ENCODE measurements at regions not wholly inside any gene's neighbourhood (a gene's known extent, or its start where the extent isn't known, plus 50 kb on each side); places are given as distances from the start of the nearest gene placed in this dataset.

- Histone ChIP-seq H3K4me3 (no peak overlapping the region), H3K27me3 (peaks cover 0 to 3% (median 0%) of the 10 kb centered on the region in 7 donors), H3K27ac (no peak overlapping the region), H3K36me3 (no peaks in the 10 kb centered on the region), H3K4me1 (peaks cover 0 to 21% (median 0%) of the 10 kb centered on the region in 9 donors), H3K9me3 (peaks cover 0 to 4% (median 0%) of the 10 kb centered on the region in 11 donors)
- intact Hi-C loops (cut with DNase I): no loop called here
- 62 to 67% methylated on average over 4 of the region's 4 CpGs for WGBS, 2 donors
- ATAC-seq (peak in 1 of 8 donors; percentile 50), DNase-seq (no peak)
- TF ChIP-seq CTCF (IDR thresholded peaks at IDR 0.05): no peak
Measured at GRCh38 chr6:149248693-149249369, 68.7 kb upstream of the TAB2 start.

GRCh38 chr6:149249370-149250357 is 67.8 kb upstream of the TAB2 start:
- Histone ChIP-seq H3K27me3 (no peaks in the 10 kb centered on the region), H3K27ac (peak overlapping the region in 1 of 10 donors; percentile 32), H3K36me3 (no peaks in the 10 kb centered on the region), H3K4me1 (peaks cover 0 to 21% (median 0%) of the 10 kb centered on the region in 9 donors), H3K4me3 (no peak overlapping the region), H3K9me3 (no peaks in the 10 kb centered on the region)
- WGBS, 2 donors: 82 to 85% methylated on average over 6 of the region's 6 CpGs
- TF ChIP-seq CTCF (IDR thresholded peaks at IDR 0.05): no peak
- ATAC-seq (no peak), DNase-seq (no peak)
- intact Hi-C loops (cut with DNase I): no loop called here

- ATAC-seq (no peak), DNase-seq (no peak)
- Histone ChIP-seq H3K27ac (no peak overlapping the region), H3K4me1 (peaks cover 0 to 30% (median 0%) of the 10 kb centered on the region in 9 donors), H3K27me3 (no peaks in the 10 kb centered on the region), H3K36me3 (no peaks in the 10 kb centered on the region), H3K9me3 (no peaks in the 10 kb centered on the region), H3K4me3 (no peak overlapping the region)
- intact Hi-C loops (cut with DNase I): no loop called here
- no peak for TF ChIP-seq CTCF (IDR thresholded peaks at IDR 0.05)
- 81% methylated on average over 8 of the region's 8 CpGs for WGBS, 2 donors
Measured at GRCh38 chr6:149250951-149251350, 66.6 kb upstream of the TAB2 start.

GRCh38 chr6:149252622-149253021 is 64.9 kb upstream of the TAB2 start:
- Histone ChIP-seq H3K27ac (no peak overlapping the region), H3K4me1 (peaks cover 0 to 23% (median 0%) of the 10 kb centered on the region in 9 donors), H3K36me3 (no peaks in the 10 kb centered on the region), H3K4me3 (no peak overlapping the region), H3K27me3 (no peaks in the 10 kb centered on the region), H3K9me3 (no peaks in the 10 kb centered on the region)
- DNase-seq: no peak
- no peak for TF ChIP-seq CTCF (IDR thresholded peaks at IDR 0.05)
- WGBS, 2 donors: 92 to 94% methylated on average over 3 of the region's 3 CpGs
- ATAC-seq: no peak
- intact Hi-C loops (cut with DNase I): no loop called here

Data from heart right ventricle (tissue), 16 donors.